ENCODE measurements at regions not wholly inside any gene's neighbourhood (a gene's known extent, or its start where the extent isn't known, plus 50 kb on each side); places are given as distances from the start of the nearest gene placed in this dataset.
"Not testable (repeated sequence)": the region's sequence is repeated elsewhere in the genome, so short reads cannot be mapped to it uniquely, and the experiment has no call there.

GRCh38 chrX:39691724-39692123 is 406.0 kb downstream of the BCOR start:
- no peak for ATAC-seq (ENCODE audit: low read depth)
- no peaks in the 10 kb centered on the region for H3K36me3 Mint-ChIP-seq (ENCODE audit: low read depth)
- peaks cover 2% of the 10 kb centered on the region for H3K4me1 Mint-ChIP-seq

GRCh38 chrX:39692796-39693195 is 405.0 kb downstream of the BCOR start:
- peaks cover 2% of the 10 kb centered on the region for H3K9me3 Mint-ChIP-seq
- no peaks in the 10 kb centered on the region for H3K36me3 Mint-ChIP-seq (ENCODE audit: low read depth)
- CTCF ChIA-PET = no interaction called here
- H3K4me3 Mint-ChIP-seq = no peak overlapping the region
- DNase-seq (no peak), ATAC-seq (ENCODE audit: low read depth) (no peak)
- POLR2A ChIA-PET = no interaction called here
- H3K27ac Mint-ChIP-seq = no peak overlapping the region
- intact Hi-C loops (cut with micrococcal nuclease) = no loop called here
- H3K4me1 Mint-ChIP-seq = peaks cover 2% of the 10 kb centered on the region
- TF ChIP-seq CTCF (IDR thresholded peaks at IDR 0.05) = no peak
- H3K27me3 Mint-ChIP-seq = peaks cover 17% of the 10 kb centered on the region

More at GRCh38 chrX:39691724-39692123, 406.0 kb downstream of the BCOR start:
- no peak overlapping the region for H3K27ac Mint-ChIP-seq
- no peak for TF ChIP-seq CTCF (IDR thresholded peaks at IDR 0.05)
- POLR2A ChIA-PET = interaction anchor here (0.6 kb wide), 1 partner anchor 127 kb away, joined by 4 read pairs; no protein-coding TSS in a partner anchor
- no peak for DNase-seq
- CTCF ChIA-PET = no interaction called here
- peaks cover 17% of the 10 kb centered on the region for H3K27me3 Mint-ChIP-seq
- peaks cover 2% of the 10 kb centered on the region for H3K9me3 Mint-ChIP-seq
- intact Hi-C loops (cut with micrococcal nuclease) = no loop called here
- no peak overlapping the region for H3K4me3 Mint-ChIP-seq

GRCh38 chrX:39693298-39693697 is 404.5 kb downstream of the BCOR start:
- ATAC-seq (ENCODE audit: low read depth) (no peak), DNase-seq (no peak)
- H3K4me3 Mint-ChIP-seq = no peak overlapping the region
- peaks cover 17% of the 10 kb centered on the region for H3K27me3 Mint-ChIP-seq
- H3K4me1 Mint-ChIP-seq = peaks cover 2% of the 10 kb centered on the region
- no peak for TF ChIP-seq CTCF (IDR thresholded peaks at IDR 0.05)
- intact Hi-C loops (cut with micrococcal nuclease) = no loop called here
- H3K9me3 Mint-ChIP-seq = peaks cover 2% of the 10 kb centered on the region
- ChIA-PET POLR2A (no interaction called here), CTCF (no interaction called here)
- H3K36me3 Mint-ChIP-seq (ENCODE audit: low read depth) = no peaks in the 10 kb centered on the region
- H3K27ac Mint-ChIP-seq = no peak overlapping the region

- H3K27ac Mint-ChIP-seq; H3K27me3 Mint-ChIP-seq; H3K4me3 Mint-ChIP-seq; H3K9me3 Mint-ChIP-seq; H3K4me1 Mint-ChIP-seq; ATAC-seq (ENCODE audit: low read depth); CTCF ChIA-PET; H3K36me3 Mint-ChIP-seq (ENCODE audit: low read depth); DNase-seq; intact Hi-C loops (cut with micrococcal nuclease); POLR2A ChIA-PET: not testable (repeated sequence)
Measured at GRCh38 chrX:39702636-39703035, 395.1 kb downstream of the BCOR start.

- POLR2A ChIA-PET = no interaction called here
Measured at GRCh38 chrX:39703307-39703706, 394.5 kb downstream of the BCOR start.

More at GRCh38 chrX:39703307-39703706, 394.5 kb downstream of the BCOR start:
- H3K4me3 Mint-ChIP-seq = no peak overlapping the region
- H3K9me3 Mint-ChIP-seq = no peaks in the 10 kb centered on the region
- no peaks in the 10 kb centered on the region for H3K27me3 Mint-ChIP-seq
- intact Hi-C loops (cut with micrococcal nuclease) = no loop called here
- TF ChIP-seq CTCF (IDR thresholded peaks at IDR 0.05) = no peak
- ATAC-seq (ENCODE audit: low read depth) (no peak), DNase-seq (no peak)
- no peak overlapping the region for H3K27ac Mint-ChIP-seq
- H3K4me1 Mint-ChIP-seq = no peaks in the 10 kb centered on the region
- CTCF ChIA-PET = no interaction called here
- no peaks in the 10 kb centered on the region for H3K36me3 Mint-ChIP-seq (ENCODE audit: low read depth)
